GM19240 (cell line): ENCODE measurements at regions not wholly inside any gene's neighbourhood (a gene's known extent, or its start where the extent isn't known, plus 50 kb on each side); places are given as distances from the start of the nearest gene placed in this dataset.

Experiments
- DNase-seq: peaks from one replicate; pipeline ENCODE4 v3.0.0; 2011; ENCODE audit warnings: low spot score; ENCODE audit not compliant: insufficient read length

GRCh38 chr14:54306806-54307205, 90.0 kb upstream of the CDKN3 start:
- no peak for DNase-seq

GRCh38 chr14:54309615-54310014, 87.2 kb upstream of the CDKN3 start:
- DNase-seq = no peak

GRCh38 chr14:54310151-54310850, 86.5 kb upstream of the CDKN3 start:
- no peak for DNase-seq

DNA sequence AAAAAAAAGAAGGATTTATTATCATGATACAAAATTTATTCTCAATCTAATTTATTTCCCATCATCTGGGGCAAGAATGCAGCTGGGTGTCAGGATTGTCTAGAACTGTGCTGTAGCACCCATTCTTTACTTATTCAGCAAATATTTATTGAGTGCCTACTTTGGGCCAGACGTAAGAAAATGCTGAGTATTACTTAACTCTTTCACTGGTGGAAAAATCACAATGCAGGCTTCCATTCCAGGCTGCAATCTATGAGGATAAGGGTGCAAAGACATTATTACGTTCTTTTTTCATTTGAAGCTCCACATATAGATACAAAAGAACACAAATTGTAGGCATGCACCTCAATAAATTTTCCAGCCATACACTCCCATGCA, 86.0 kb upstream of the CDKN3 start:
- no peak for DNase-seq

GRCh38 chr14:54312166-54312801, 84.5 kb upstream of the CDKN3 start:
- DNase-seq = no peak

GRCh38 chr14:54314365-54315104, 82.3 kb upstream of the CDKN3 start:
- no peak for DNase-seq

GRCh38 chr14:54316652-54317051, 80.2 kb upstream of the CDKN3 start:
- DNase-seq = no peak

DNA sequence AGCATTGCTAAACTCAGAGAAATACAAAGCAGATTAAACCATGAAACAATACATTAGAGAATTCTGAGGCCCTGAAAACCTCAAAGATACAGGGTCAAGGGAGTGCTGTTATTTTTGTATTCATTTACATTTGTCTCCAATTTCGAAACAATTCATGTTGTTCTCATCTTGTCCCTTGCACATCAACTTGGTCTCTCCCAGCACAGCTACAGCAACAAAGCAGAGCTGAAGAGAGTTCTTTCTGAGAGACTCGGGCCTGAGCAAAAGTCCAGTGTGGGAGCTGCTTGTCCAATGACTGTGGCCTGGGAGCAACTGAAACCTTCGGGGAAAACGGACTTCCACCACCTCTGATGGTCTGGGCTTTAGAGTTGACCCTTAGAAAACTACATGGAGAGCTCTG, 79.4 kb upstream of the CDKN3 start:
- DNase-seq = no peak

DNA sequence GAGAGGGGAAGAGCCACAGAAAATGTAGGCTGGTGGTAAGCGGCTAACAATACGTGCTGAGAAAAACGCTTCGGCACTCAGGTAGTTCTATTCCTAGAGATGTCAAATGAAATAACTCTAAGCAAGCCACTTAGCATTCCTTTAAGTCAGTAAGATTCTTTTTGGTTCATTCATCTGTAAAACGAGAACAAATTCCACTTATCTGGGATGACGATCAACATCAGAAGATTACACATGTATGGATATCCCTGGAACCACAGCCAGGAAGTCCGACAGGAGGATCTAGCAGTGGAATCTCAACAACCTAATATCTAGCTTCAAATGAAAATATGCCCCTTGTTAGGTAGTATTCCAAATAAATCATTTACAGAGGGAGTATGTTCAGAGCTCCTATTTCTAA, 74.6 kb upstream of the CDKN3 start:
- no peak for DNase-seq

DNA sequence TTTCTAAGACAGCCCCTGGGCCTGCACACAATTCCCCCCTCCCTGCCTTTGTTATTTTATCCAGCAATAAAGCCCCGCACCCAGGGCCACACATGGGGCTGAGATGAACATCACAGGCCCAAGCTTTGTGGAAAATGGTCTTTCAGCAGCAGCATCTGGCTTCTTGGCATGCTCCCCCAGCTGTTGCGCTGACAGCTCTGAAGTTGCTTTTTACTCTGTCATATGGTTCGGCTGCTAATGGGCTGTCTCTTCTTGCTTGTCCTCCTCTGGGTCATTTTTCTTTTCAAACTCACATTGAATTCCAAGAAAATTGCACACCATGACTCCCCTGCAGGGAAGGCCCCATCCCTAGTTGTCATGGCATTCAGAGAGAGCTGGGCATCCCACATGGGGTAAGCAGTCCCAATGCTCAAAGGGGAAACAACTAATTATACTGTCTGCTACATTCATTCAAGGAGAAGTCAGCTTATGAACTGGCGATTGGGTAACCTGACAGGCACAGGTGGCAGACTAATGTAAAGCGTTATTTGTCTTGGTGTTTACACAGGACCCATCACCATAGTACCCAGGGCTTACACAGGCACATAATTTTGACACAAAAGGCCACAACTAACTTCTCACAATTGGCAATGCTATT, 74.0 kb upstream of the CDKN3 start:
- DNase-seq = no peak

- no peak for DNase-seq
Measured at GRCh38 chr14:54325766-54326165, 71.0 kb upstream of the CDKN3 start.

- DNase-seq = no peak
Measured at GRCh38 chr14:54329082-54329695, 67.6 kb upstream of the CDKN3 start.

DNA sequence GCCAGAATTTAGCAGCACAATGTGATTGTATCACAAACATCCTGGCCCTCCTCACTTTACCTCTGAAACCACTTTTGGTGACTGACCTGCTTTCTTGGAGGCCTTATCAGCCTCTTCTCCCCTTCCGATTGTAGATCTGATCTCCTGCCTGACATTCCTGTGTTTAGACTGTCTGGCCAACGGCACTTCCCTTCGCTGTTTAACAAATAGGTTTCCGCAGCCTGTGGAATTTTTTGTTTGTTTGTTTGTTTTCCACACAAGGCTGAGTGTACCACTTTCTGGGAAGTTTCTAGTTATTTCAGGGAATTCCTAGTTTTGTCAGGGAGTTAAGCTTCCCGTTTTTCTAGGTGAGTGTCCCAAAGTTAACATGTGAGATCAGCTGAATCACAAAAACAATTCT, 65.9 kb upstream of the CDKN3 start:
- no peak for DNase-seq

DNA sequence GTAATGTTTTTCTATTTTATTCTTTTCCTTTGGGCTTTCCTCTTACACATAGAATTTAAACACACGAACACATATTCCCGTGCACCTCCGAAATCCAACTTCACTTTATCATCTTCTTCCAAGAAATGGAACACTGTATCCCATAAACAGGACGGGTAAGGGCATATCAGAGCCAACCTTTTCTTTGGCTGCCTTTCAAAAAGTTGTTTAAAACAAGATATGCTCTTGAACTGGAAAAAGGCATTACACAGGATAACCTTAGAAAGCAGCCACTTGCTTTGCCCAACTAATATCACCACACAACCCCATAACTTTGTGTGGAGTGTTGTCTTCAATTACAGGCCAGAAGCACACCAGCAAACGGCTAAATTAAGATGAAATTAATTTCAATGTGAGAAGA, 65.3 kb upstream of the CDKN3 start:
- no peak for DNase-seq

GRCh38 chr14:54332490-54332889, 64.3 kb upstream of the CDKN3 start:
- DNase-seq = no peak

DNA sequence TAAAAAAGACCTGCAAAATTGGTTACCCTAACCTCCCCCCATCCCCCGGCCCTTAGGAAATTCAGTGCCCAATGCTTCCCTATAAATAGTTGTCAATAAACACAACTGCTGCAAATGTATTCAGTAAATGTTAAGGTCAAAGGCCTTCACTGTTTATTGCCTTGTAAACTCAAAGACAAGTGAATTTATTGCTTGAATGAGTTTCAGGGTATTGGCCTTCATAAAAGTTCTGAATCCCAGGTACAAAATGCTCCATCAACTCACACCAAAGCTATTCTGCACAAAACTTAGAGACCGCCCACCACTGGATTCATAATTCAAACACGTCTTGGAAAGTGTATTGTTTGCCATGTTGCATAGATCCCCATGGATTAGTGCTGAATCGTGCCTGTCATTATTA, 63.3 kb upstream of the CDKN3 start:
- no peak for DNase-seq

DNA sequence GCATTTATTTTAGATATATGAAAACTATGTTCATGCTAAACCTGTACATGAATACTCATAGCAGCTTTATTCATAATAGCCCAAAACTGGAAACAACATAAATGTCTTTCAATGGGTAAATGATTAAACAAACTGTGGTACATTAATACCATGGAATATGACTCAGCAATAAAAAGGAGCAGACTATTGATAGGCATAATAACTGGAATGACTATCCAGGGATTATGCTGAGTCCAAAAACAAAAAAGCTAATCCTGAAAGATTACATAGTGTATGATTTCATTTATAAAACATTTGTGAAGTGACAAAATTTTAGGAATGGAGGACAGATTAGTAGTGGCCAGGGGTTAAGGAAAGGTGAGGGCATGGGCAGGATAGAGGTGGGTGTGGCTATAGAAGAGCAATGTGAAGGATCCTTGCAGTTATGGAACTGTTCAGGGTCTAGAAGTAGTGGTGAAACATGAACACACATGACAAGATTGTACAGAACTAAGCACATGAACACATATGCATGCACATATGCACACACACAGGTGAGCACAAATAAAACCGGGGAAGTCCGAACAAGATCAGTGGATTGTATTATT, 61.1 kb upstream of the CDKN3 start:
- DNase-seq = no peak

GRCh38 chr14:54337314-54337713, 59.5 kb upstream of the CDKN3 start:
- no peak for DNase-seq

- no peak for DNase-seq
Measured at GRCh38 chr14:54338696-54339317, 58.0 kb upstream of the CDKN3 start.

DNA sequence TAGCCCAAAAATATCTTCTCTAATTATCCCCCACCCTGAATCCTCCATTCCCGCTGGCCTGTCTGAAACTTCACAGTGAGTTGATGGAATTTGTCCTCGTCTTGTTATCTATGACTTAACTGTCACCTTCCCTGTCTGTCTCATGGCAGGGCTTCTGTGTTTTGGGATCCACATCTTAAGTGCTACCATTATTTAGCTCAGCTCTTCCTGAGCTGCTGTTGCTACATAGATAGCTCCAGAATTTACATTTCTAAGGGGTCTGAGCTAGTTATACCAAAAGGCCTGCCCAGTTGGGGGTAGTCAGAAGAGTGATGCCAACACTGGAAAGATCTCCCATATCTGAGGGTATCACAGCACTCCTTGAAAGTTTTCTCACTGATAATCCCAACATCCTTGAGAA, 57.0 kb upstream of the CDKN3 start:
- DNase-seq = no peak

- no peak for DNase-seq
Measured at GRCh38 chr14:54342806-54343205, 54.0 kb upstream of the CDKN3 start.
